ENCODE measurements at regions not wholly inside any gene's neighbourhood (a gene's known extent, or its start where the extent isn't known, plus 50 kb on each side); places are given as distances from the start of the nearest gene placed in this dataset.

DNA sequence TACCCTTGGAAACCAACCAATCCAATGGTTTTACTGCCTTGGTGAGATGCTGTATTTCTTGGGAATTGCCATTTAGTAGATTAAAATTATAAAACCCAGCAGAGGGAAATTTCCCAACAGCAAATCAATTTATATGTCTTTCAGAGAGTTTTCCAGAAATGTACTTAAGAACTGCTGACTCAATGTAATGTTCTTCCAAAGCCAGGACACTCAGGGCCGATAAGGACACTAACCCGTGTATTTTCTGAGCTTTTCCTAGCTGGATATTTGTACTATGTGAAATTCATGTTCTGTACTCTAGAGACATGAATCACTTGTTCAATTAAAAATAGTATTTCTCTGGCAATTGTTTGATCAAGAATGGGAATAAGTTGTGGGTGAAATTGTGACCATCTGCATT lies 121.4 kb downstream of the KCNJ2 start:
- TF ChIP-seq, protein P1, sequence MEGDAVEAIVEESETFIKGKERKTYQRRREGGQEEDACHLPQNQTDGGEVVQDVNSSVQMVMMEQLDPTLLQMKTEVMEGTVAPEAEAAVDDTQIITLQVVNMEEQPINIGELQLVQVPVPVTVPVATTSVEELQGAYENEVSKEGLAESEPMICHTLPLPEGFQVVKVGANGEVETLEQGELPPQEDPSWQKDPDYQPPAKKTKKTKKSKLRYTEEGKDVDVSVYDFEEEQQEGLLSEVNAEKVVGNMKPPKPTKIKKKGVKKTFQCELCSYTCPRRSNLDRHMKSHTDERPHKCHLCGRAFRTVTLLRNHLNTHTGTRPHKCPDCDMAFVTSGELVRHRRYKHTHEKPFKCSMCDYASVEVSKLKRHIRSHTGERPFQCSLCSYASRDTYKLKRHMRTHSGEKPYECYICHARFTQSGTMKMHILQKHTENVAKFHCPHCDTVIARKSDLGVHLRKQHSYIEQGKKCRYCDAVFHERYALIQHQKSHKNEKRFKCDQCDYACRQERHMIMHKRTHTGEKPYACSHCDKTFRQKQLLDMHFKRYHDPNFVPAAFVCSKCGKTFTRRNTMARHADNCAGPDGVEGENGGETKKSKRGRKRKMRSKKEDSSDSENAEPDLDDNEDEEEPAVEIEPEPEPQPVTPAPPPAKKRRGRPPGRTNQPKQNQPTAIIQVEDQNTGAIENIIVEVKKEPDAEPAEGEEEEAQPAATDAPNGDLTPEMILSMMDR (IDR thresholded peaks at IDR 0.05; ENCODE audit: low read depth, low read length, missing input control), result no peak
- TF ChIP-seq RAD21 (IDR thresholded peaks at IDR 0.05), result no peak
- TF ChIP-seq, protein P2, sequence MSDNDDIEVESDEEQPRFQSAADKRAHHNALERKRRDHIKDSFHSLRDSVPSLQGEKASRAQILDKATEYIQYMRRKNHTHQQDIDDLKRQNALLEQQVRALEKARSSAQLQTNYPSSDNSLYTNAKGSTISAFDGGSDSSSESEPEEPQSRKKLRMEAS (IDR thresholded peaks at IDR 0.05), result no peak
- TF ChIP-seq YY1 (IDR thresholded peaks at IDR 0.05), result no peak
- TF ChIP-seq, protein P3, sequence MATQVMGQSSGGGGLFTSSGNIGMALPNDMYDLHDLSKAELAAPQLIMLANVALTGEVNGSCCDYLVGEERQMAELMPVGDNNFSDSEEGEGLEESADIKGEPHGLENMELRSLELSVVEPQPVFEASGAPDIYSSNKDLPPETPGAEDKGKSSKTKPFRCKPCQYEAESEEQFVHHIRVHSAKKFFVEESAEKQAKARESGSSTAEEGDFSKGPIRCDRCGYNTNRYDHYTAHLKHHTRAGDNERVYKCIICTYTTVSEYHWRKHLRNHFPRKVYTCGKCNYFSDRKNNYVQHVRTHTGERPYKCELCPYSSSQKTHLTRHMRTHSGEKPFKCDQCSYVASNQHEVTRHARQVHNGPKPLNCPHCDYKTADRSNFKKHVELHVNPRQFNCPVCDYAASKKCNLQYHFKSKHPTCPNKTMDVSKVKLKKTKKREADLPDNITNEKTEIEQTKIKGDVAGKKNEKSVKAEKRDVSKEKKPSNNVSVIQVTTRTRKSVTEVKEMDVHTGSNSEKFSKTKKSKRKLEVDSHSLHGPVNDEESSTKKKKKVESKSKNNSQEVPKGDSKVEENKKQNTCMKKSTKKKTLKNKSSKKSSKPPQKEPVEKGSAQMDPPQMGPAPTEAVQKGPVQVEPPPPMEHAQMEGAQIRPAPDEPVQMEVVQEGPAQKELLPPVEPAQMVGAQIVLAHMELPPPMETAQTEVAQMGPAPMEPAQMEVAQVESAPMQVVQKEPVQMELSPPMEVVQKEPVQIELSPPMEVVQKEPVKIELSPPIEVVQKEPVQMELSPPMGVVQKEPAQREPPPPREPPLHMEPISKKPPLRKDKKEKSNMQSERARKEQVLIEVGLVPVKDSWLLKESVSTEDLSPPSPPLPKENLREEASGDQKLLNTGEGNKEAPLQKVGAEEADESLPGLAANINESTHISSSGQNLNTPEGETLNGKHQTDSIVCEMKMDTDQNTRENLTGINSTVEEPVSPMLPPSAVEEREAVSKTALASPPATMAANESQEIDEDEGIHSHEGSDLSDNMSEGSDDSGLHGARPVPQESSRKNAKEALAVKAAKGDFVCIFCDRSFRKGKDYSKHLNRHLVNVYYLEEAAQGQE (IDR thresholded peaks at IDR 0.05), result no peak
- TF ChIP-seq FOXA1 (IDR thresholded peaks at IDR 0.05), result no peak
- TF ChIP-seq JUND (IDR thresholded peaks at IDR 0.05), result no peak
- TF ChIP-seq, protein P4, sequence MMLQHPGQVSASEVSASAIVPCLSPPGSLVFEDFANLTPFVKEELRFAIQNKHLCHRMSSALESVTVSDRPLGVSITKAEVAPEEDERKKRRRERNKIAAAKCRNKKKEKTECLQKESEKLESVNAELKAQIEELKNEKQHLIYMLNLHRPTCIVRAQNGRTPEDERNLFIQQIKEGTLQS (IDR thresholded peaks at IDR 0.05), result no peak
- TF ChIP-seq RXRA (IDR thresholded peaks at IDR 0.05), result no peak
- TF ChIP-seq EGR1 (IDR thresholded peaks at IDR 0.05; ENCODE audit: low read depth in 2 of 2), result no peak
- no peak for TF ChIP-seq HNF4G (IDR thresholded peaks at IDR 0.05)

All from liver (tissue), 3 donors.